WTC11 (cell line): ENCODE measurements at regions not wholly inside any gene's neighbourhood (a gene's known extent, or its start where the extent isn't known, plus 50 kb on each side); places are given as distances from the start of the nearest gene placed in this dataset.

Experiments
- CBFB ChIP-seq: sonication (generic); formaldehyde crosslinking; IDR thresholded peaks from 2 replicates; pipeline ENCODE4 v1.8.1; 2022; ENCODE audit warnings: mild to moderate bottlenecking, low read depth, missing genetic modification reagents
- CTCF ChIP-seq: fragments of 200-600 bp; IDR thresholded peaks from 2 replicates; pipeline ENCODE4 v1.8.0; 2022; ENCODE audit warnings: antibody characterized with exemption
- E2F1 ChIP-seq: sonication (generic); formaldehyde crosslinking; IDR thresholded peaks from 2 replicates; pipeline ENCODE4 v1.8.0; 2022; ENCODE audit warnings: mild to moderate bottlenecking, missing genetic modification reagents
- SOX15 ChIP-seq: fragments of 250-450 bp; sonication (Bioruptor Pico); IDR thresholded peaks from 2 replicates; pipeline ENCODE4 v1.9.0; 2021; ENCODE audit warnings: mild to moderate bottlenecking
- TEAD4 ChIP-seq: sonication (generic); formaldehyde crosslinking; IDR thresholded peaks from 2 replicates; pipeline ENCODE4 v1.8.0; 2022; ENCODE audit warnings: mild to moderate bottlenecking, missing genetic modification reagents

- TF ChIP-seq TEAD4 (CRISPR knock-in tag), result no peak
- TF ChIP-seq CTCF, result no peak
- no peak for TF ChIP-seq E2F1 (CRISPR knock-in tag)
- no peak for TF ChIP-seq CBFB (CRISPR knock-in tag)
- no peak for TF ChIP-seq SOX15 (CRISPR knock-in tag)
Observed at GRCh38 chr2:8267048-8267447, 414.8 kb upstream of the ID2 start.
